ENCODE measurements at regions not wholly inside any gene's neighbourhood (a gene's known extent, or its start where the extent isn't known, plus 50 kb on each side); places are given as distances from the start of the nearest gene placed in this dataset.

DNA sequence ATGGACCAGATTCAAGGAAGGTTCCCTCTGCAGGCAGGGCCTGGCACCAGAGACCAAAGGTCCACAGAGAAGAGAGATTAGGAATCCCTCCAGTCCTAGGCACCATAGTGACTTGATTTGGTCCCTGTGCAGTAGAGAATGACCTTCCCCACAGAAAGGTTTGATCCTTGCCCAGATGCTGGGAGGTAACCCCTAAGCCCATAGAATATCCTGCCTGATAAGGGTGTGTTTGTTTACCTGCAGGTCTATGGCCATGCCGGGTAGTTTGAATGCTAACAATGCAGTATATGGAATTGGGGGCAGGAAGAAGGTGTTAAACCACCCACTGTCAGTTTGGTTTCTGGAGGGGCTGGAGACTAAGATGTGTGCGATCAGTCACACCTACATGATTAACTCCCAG is 57.1 kb upstream of the NFASC start:
- TF ChIP-seq, protein P1, sequence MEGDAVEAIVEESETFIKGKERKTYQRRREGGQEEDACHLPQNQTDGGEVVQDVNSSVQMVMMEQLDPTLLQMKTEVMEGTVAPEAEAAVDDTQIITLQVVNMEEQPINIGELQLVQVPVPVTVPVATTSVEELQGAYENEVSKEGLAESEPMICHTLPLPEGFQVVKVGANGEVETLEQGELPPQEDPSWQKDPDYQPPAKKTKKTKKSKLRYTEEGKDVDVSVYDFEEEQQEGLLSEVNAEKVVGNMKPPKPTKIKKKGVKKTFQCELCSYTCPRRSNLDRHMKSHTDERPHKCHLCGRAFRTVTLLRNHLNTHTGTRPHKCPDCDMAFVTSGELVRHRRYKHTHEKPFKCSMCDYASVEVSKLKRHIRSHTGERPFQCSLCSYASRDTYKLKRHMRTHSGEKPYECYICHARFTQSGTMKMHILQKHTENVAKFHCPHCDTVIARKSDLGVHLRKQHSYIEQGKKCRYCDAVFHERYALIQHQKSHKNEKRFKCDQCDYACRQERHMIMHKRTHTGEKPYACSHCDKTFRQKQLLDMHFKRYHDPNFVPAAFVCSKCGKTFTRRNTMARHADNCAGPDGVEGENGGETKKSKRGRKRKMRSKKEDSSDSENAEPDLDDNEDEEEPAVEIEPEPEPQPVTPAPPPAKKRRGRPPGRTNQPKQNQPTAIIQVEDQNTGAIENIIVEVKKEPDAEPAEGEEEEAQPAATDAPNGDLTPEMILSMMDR (IDR thresholded peaks at IDR 0.05): no peak
- TF ChIP-seq POLR2A (IDR thresholded peaks at IDR 0.05) (no peak), EP300 (IDR thresholded peaks at IDR 0.05) (no peak)

Data from tibial nerve (tissue), 4 donors.